GM19468 (cell line): ENCODE measurements at regions not wholly inside any gene's neighbourhood (a gene's known extent, or its start where the extent isn't known, plus 50 kb on each side); places are given as distances from the start of the nearest gene placed in this dataset.
"Not testable (repeated sequence)": the region's sequence is repeated elsewhere in the genome, so short reads cannot be mapped to it uniquely, and the experiment has no call there.

Source experiments
- ATAC-seq: cut with Tn5 transposase; IDR thresholded peaks from one replicate; pipeline ENCODE4 v1.9.1; 2021; ENCODE audit warnings: mild to moderate bottlenecking, moderate library complexity, moderate number of reproducible peaks; ENCODE audit not compliant: unreplicated experiment; ENCODE audit errors: extremely low read depth

- no peak for ATAC-seq
Measured at GRCh38 chr2:33763671-33764310, 164.7 kb upstream of the FAM98A start.

- no peak for ATAC-seq
Measured at GRCh38 chr2:33762636-33763035, 163.5 kb upstream of the FAM98A start.

GRCh38 chr2:33746208-33746800 is 147.2 kb upstream of the FAM98A start:
- ATAC-seq = no peak

DNA sequence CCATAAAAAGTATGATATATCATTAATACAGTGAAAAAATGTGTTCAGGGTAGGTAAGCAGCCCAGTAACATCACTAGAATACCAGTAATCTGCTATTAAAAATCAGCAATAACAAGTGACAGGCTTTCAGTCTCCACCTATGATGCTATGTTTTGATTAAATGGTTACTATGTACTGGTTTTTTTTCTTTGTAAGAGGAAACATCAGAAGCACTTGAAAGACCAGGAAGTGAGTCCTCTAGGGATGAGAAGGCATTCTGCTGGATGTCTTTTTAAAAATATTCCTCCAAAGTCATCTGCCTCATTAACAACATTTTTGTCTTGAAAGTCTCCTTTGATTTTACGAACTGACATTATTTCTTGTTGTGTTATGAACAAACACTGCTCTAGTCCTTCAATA is 136.0 kb upstream of the FAM98A start:
- ATAC-seq = no peak

- ATAC-seq = no peak
Measured at GRCh38 chr2:33730804-33731203, 131.7 kb upstream of the FAM98A start.

DNA sequence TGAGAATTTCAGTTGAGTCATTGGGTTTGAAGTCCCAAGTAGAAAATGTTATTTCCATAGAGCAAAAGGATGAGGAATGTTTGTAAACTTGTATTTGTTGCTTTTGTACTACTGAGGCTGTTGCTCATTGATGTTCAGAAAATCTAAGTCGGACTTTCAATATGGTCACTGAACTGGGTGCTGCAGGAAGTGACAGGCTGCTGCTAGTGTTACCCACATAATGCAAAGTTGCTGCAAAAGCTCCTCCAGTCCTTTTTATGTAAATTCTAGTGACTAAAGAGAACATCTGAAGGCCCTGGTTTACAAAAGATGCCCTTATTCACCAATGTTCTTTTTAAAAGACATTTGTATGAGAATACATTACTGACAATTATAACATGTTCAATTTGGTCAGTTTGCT is 131.1 kb upstream of the FAM98A start:
- ATAC-seq = no peak

- no peak for ATAC-seq
Measured at GRCh38 chr2:33729353-33729752, 130.3 kb upstream of the FAM98A start.

DNA sequence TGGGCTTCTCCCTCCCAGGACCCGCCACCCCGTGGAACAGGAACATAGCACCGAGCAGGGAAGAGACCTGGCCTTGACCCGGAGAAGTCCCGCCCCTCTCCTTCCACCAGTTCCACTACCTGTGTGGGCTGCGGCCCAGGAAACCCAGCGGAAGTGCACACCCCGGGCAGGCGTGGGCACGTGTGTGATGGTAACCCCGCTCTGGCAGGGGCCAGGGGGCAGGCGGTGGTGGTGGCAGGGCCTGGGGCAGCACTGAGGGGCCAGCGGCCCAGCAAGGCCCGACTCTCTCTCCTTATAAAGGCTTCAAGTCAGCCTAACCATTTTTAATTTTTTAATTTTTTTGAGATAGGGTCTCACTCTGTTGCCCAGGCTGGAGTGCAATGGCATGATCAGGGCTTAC is 129.0 kb upstream of the FAM98A start:
- ATAC-seq = no peak

GRCh38 chr2:33727361-33728032 is 128.4 kb upstream of the FAM98A start:
- ATAC-seq = no peak

DNA sequence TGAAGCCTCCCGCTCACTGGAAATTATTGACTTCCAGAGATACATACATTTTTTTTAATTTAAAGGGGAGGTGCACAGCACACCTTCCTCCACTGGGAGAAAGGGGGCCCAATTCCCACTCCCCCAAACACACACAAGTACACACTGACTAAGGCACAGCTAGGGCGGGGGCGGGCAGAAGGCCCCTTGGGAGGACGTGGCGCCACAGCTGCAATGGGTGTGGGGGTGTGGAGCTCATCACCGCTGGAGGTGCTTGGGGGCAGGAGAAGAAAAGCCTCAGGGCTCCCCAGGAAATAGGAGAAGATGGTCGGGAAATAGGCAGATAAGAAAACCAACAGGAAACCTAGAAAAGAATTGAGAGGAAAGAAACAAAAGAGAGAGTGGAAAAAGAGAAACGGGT is 127.3 kb upstream of the FAM98A start:
- no peak for ATAC-seq

DNA sequence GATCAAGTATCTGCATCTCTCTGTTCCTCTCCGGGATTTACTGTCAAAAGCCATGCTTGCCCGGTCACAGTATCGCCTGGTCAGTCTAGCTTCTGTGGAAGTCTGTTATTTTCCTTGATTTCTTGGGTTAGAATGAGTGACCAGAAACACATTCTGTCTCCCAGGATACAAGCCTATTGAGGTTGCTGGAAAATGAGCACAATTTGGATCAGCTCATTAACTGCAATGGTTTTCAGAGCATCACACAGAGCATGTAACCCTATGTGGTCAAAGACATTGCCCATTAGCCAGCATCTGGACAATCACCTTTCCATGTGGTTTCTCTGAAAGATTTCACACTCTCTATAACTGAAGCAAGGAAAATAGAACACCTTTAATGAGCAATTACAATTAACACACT is 124.2 kb upstream of the FAM98A start:
- no peak for ATAC-seq

DNA sequence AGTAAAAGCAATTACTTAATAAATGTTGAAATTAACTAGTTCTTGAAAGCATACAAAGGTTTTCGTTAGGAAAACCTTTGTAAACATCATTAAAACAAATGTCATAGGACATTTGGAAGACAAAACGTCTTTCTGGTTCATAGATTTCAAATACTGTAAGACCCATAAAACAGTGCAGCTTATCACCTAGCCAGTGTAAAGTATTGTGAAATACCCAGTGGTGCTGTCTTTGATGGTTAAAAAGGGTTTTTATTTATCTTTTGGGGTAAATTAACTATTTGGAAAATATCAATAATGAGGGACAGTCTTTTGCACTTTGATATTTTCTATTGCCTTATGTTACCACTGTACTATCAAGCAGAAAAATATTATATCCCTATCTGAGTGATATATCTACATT is 120.0 kb upstream of the FAM98A start:
- no peak for ATAC-seq

DNA sequence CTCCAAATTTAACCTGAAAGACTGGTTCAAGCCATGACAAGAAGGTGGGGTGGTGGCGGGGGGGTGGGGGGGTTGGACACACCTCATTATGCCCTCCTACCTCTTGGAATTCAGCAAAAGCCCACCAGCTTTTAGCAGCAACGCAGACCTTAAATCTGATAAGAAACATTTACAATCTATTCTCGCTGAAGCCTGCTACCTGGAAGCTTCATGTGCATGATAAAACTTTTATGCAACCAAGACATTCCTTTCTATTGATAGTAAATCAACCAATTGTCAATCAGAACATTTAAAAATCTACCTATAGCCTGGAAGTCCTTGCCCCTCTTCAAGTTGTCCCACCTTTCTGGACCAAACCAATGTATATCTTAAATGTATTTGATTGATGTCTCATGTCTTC is 113.6 kb upstream of the FAM98A start:
- no peak for ATAC-seq

- ATAC-seq = no peak
Measured at GRCh38 chr2:33709951-33710350, 110.9 kb upstream of the FAM98A start.

DNA sequence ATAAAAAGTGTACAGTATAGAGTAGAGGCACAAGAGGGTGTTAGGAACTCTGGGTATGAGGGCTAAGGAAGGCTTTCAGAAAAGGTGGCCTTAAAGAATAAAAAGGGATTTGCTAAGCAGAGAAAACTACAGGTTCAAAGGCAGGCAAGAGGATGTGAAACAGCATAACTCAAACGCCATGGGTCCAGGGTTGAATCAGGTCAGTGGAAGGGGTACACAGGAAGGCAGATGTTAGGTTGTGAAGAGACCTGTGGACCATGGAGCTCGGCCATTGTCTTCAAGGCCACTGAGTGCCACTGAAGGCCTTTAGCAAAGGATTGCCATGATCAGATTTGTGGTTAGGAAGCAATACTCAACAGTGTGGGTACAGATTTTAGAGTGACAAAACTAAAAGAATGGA is 108.2 kb upstream of the FAM98A start:
- no peak for ATAC-seq

GRCh38 chr2:33706410-33706809 is 107.3 kb upstream of the FAM98A start:
- no peak for ATAC-seq

DNA sequence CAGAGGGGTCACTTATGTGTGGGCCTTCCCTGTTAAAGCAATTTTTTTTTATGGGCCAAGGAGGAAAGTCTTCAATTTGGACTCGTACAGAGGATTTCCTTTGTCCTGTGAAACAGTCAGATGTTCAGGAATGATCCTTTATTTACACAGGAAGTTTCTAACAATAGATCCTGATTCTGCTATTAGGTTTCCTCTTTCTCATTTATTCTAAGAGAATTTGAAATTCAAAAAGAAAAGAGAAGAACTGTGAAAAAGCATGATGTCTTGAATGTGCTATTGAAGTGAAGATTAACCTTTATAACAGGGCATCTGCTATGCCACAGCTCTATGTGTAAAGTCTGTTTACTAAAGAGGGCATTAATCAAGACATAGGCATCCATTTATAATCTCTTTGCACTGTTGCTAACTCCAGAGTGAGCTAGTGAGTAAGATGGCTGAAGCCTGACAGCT is 105.3 kb upstream of the FAM98A start:
- ATAC-seq = no peak

GRCh38 chr2:33696234-33696633 is 97.1 kb upstream of the FAM98A start:
- no peak for ATAC-seq

DNA sequence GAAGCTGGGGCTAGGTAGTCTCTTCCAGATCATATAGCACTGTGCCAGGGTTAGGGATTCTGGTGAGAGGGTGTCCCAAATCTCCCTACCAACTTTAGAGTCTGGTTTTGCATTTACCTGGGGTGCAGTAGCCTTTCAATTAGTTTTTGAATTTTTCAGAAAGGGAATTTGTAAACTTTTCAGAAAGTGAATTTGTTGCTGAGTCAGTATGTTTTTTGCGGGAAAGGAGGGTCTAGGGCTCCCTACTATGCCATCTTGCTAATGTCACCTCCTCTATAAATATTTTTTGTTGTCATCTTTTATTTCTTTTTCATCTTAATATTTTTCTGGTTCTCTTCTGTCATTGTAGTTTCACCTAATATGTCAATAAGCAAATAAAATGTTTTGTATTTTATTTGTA is 95.8 kb upstream of the FAM98A start:
- ATAC-seq = no peak

DNA sequence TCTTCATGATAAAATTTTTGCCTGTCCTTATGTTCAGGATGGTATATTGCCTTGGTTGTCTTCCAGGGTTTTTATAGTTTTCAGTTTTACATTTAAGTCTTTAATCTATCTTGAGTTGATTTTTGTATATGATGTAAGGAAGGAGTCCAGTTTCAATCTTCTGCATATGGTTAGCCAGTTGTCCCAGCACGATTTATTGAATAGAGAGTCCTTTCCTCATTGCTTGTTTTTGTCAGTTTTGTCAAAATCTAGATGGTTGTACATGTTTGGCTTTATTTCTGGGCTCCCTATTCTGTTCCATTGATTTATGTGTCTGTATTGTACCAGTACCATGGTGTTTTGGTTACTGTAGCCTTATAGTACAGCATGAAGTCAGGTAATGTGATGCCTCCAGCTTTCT is 91.6 kb upstream of the FAM98A start:
- not testable (repeated sequence) for ATAC-seq

DNA sequence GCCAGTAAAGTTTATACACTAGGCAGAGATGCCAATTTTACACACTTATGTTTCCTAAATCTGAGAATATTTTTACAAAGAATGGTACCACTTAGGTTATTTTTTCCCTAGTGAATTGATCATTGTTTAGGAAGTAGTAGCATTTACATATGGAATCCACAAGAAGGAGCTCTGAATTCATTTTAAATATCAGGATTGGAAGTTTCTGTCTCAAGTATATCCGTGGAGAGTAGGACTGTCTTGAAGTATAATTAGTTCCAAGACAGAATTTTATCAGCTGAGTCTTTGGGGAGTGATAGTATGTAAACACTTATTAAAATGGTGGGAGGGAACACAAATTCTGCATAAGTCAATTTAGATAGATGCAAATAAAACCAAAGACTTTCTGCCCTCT is 82.3 kb upstream of the FAM98A start:
- no peak for ATAC-seq
